Esophagus muscularis mucosa (tissue), 4 donors: ENCODE measurements at regions not wholly inside any gene's neighbourhood (a gene's known extent, or its start where the extent isn't known, plus 50 kb on each side); places are given as distances from the start of the nearest gene placed in this dataset.

Experiments used
- CTCF ChIP-seq, 3 experiments: fragments of 200-600 bp in 2 of 3; fragments of 450-650 bp in 1 of 3; sonication (generic) in 2 of 3; IDR thresholded peaks; one replicate each; pipeline ENCODE4 v1.5.1; 2017 to 2019; ENCODE audit warnings: antibody characterized with exemption in 3 of 3, mild to moderate bottlenecking in 2 of 3, moderate library complexity in 1 of 3
- EP300 ChIP-seq: sonication (generic); formaldehyde crosslinking; IDR thresholded peaks from one replicate; pipeline ENCODE4 v1.6.1; 2017; ENCODE audit warnings: antibody characterized with exemption
- POLR2A ChIP-seq: fragments of 450-650 bp; IDR thresholded peaks from one replicate; pipeline ENCODE4 v1.6.1; 2017; ENCODE audit warnings: antibody characterized with exemption, moderate library complexity, mild to moderate bottlenecking, low read depth
- POLR2AphosphoS5 ChIP-seq, 2 donors: sonication (generic); formaldehyde crosslinking; IDR thresholded peaks; one replicate each; pipeline ENCODE4 v1.6.1; 2017; ENCODE audit warnings: antibody characterized with exemption in 2 of 2

DNA sequence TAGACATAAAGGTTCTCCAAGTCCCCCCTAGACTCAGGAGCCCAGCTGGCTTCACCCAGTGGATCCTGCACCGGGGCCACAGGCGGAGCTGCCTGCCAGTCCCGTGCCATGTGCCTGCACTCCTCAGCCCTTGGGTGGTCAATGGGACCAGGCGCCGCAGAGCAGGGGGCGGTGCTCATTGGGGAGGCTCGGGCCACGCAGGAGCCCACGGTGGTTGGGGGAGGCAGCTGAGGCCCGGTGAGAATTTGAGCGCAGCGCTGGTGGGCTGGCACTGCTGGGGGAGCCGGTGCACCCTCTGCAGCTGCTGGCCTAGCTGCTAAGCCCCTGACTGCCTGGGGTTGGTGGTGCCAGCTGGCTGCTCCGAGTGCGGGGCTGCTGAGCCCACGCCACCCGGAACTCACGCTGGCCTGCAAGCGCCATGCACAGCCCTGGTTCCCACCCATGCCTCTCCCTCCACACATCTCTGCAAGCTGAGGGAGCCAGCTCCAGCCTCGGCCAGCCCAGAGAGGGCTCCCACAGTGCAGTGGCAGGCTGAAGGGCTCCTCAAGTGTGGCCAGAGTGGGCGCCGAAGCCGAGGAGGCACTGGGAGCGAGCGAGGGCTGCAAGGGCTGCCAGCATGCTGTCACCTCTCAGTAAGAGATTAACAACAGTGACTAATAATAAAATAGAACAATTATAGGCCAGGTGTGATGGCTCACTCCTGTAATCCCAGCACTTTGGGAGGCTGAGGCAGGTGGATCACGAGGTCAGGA, 65.9 kb downstream of the SPATA31D1 start:
- TF ChIP-seq CTCF (IDR thresholded peaks at IDR 0.05) = no peak
- no peak for TF ChIP-seq POLR2AphosphoS5 (IDR thresholded peaks at IDR 0.05)
- no peak for TF ChIP-seq EP300
- no peak for TF ChIP-seq POLR2A
